GM19328 (cell line): ENCODE measurements at regions not wholly inside any gene's neighbourhood (a gene's known extent, or its start where the extent isn't known, plus 50 kb on each side); places are given as distances from the start of the nearest gene placed in this dataset.

Experiments used
- ATAC-seq: cut with Tn5 transposase; IDR thresholded peaks from one replicate; pipeline ENCODE4 v1.9.1; 2021; ENCODE audit warnings: mild to moderate bottlenecking, moderate library complexity; ENCODE audit not compliant: unreplicated experiment

DNA sequence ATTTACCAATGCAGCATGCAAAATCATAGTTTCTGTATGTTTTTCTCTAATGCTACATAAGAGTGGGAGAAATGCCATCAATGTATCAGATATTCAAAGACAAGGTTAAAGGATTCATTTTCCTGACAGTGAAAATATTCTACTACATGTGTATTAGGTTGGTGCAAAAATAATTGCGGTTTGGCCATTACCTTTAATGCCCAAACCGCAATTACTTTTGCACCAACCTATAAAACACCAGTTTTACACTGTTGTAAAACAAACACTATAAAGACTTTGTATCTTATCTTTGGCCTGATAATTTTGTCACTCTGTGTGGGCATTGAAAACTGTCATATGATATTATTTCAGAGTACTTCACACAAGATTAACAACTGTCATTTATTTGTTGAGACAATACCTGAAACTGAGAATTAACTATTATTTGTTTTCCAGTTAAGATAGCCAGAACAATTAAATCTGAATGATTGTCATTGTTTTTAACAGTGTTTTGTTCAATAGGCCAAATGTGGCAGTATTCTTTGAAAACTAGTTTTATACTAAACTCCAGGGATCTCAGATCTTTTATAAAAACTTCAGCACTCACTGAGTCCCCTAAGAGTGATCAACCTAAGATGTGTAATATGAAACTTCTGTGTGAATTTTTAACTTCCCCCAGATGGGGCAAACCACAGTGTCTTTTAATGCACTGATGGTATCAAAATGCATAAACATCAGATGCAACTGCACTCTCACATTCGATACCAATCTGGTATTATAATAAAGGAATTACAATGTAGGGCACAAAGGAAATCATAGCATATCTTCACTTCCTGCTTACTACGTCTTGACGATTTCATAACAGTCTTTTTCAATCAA, 53.8 kb upstream of the FBN2 start:
- ATAC-seq = no peak

DNA sequence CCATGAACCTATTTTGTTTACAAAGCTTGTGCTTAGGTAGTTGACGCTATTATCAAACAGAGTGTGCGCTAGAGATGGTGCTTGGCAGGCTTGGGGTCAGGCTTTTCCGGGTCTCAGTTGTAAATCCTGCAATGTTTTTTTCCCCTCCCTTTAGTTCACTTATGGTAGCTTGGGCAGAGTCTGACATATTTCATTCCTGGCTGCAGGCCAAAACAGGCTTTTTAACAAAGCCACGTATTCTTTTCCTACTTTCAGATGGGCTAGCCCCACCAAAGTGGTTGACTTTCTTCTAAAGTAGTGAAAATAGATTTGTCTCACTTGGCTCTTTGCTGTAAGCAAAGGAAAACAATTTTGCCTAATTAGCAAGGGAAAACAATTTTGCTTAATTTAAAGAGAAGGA, 58.0 kb upstream of the FBN2 start:
- no peak for ATAC-seq

DNA sequence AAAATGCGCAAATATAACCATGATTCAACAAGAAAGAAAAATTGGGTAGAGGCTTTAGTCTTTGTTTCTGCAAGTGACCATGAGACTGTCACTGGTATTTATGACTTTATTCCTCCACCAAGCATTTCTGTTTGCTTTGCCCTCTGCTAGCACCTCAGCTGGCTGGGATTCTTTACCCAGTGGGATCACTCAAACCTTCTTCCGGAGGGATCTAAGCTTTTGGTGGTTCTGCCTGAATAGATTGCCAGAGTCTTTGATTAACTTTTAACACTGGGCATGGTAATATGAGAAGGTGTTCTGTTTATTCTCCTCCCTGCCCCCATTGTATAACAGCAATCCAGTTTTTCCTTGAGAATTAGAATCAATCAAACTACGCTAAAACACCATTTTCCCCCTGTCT, 59.1 kb upstream of the FBN2 start:
- ATAC-seq = no peak

DNA sequence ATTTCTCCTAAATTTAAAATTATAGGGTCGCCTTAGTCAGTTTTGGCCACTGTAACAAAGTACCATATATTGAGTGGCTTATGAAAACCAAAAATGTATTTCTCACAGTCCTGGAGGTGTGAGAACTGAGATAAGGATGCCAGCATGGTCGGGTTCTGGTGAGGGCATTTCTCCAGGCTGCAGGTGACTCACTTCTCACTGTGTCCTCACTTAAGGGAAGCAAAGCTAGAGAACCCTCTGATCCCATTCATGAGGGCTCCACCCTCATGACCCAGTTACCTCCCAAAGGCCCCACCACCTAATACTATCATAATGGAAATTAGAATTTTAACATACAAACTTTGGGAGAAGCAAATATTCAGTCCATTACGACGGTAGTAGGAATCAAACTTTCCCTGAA, 75.1 kb upstream of the FBN2 start:
- ATAC-seq = no peak

DNA sequence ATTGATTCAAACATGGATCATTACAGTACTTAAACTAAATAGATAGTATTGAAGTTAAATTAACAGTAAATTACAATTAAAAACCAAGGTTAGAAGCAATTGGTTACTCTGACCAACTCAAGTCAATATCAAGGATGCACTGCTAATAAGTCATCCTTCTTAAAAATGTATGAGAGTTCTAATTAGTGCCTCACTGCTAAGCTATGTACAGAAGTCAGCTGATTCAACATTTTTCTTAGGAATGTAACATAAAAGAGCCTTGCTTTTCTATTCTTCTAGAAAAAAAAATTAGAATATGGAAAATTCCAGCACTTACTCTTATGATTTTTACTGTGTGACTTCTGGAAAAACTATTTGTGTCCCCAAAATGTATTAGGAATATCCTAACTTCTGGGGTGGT, 75.7 kb upstream of the FBN2 start:
- ATAC-seq = no peak

DNA sequence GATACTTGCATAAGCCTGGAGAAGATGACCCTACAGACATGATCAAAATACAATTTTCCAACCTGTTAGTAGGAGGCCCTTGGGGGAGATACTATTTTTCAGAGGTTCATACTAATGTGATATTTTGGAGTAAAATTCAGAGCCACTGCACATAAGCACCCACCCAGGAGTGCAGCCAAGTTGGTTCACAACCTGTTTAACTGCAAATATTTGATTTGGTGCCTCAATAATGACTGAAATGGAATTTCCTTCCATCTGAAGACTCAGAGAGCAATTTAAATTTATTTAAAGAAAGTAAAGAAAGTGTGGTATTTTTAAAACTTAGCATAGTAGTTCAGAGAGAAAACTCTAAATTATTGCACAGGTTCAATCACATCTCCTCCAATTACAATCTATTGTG, 77.5 kb upstream of the FBN2 start:
- ATAC-seq = no peak

DNA sequence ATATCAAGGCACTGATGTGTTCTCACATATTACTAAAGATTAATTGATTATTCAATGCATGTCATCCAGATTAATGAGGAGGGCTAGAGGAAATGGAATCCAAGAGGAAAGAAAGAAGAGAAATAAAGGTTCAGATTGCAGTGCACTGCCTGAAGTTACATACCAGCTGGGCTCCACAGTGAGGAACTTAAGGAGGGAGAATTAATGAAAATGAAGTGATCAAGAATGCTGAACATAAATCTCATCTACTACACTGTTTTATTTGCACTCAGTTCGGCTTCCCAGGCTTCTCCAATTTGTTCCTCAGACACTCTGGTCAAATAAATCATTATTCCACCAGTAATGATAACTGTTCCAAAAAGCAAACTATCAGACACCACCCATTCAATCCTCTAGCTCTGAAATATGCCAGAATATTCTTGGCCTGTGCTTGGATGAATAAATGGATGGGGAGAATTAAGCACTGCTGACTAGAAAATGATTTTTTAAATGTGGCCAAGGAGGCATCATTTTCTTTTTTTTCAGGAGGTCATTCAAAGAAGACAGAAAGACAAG, 88.6 kb upstream of the FBN2 start:
- no peak for ATAC-seq

DNA sequence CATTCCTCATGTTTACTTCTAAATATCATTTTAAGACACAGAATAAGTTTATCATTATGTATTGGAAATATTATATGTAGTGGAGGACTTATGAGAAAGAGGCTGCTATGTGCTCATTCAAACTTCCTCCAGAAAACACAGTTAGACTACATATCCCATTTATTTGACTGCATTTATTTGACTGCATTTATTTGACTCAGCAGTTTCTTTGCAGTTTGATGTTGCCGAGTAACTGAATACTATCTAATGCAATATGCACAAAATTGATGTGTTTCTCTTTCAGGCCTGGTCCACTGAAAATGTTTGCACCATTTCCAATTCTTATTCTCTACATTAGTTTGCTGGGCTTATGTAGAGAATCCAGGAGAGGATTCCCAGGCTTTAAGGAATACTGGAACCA, 89.9 kb upstream of the FBN2 start:
- ATAC-seq = no peak

DNA sequence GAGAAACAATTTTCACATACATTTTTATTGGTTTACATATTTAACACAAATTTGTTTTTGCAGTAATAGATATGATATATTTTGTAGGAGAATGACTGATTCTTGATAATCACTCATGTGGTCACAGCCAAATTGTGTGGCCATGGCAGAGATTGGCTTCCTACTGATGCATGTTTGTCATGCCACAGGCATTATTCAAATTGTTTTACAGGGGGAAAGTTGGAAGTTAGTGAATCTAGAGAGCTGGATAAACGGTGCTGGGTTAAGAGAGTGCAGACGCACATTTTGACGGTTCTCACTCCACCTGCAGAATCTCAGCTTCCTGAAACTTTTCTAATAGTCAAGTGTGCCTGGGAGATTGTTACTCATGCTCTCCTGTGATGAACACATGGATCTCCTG, 91.1 kb upstream of the FBN2 start:
- ATAC-seq = no peak

DNA sequence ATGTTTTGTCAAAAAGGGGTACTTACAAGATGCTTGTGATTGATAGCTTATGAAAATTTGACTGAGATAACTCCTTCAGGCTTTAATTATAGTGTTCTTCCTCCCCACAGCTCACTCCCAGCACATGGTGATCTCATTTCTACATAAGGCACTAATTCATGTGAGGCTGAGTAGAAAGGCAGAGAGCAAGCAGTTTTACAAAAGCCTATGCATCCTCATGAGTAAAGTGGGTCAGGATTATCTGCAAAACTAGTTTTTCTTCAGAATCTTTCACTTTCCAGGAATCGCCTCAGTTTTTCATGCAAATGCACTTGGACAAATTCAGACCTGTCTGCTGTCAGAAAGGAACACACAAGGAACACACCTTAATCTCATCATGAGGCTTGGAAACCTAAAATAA, 92.1 kb upstream of the FBN2 start:
- no peak for ATAC-seq

DNA sequence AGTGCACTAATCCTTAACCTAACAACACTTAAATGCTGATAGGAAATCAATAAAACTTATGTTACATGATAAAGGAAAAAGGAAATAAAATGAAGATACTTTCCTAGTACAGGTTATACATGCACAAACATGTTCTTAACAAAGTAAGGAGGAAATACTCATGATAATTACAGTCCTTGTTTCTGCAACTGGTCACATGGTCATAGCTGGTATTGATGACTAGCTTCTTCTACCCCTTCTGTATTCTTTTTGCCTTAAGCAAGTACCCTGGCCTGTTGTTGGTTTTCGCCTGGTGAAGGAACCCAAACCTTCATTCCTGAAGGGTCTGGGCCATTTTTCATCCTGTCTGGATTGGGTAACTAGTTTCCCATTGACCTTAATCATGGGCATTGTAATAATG, 93.7 kb upstream of the FBN2 start:
- ATAC-seq = no peak

DNA sequence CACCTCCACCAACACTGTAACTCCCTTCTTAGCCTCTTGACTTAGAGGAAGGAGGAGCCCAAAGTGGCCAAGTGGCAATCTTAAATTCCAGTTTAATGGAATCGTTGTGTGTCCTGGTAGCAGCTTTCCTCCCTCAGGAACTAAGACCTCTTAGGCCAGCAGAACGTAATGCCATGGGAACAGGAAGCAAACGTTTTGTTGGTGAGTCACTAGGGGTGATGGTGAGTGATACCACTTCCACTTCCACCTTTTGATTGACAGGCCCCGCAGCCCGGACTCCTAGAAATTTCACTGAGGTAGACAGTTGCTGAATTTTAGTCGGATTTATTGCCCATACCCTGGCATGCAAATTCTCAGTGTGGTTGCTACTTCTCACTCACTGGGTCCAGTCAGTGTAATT, 94.2 kb upstream of the FBN2 start:
- ATAC-seq = no peak

DNA sequence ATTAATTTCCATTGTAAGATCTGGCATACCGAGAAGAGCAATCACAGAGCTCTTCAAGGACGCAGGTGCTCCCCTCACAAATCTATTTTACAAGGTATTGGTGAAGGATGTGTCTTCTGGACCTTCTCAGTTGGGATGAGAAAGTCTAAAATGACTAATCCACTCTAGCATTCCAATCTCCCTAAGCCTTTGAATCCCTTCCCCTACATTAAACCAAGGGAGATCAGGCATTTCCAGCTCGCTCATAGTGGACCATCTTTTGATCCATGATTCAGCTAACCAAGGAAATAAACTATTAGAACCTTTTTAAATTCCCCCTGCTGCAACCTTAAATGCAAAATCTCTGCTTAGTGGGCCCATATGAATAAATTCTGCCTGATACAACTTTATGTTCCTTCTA, 95.9 kb upstream of the FBN2 start:
- no peak for ATAC-seq

DNA sequence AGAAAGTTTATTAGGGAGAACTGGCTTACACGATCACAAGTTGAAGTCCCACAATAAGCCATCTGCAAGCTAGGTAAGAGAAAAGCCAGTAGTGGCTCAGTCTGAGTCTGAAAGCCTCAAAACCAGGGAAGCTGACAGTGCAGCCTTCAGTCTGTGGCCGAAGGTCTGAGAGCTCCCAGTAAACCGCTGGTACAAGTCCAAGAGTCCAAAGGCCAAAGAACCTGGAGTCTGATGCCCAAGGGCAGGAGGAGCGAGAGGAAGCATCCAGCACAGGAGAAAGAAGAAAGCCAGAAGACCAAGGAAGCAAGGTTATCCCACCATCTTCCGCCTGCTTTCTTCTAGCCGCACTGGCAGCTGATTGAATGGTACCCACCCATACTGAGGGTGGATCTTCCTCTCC, 97.3 kb upstream of the FBN2 start:
- no peak for ATAC-seq

DNA sequence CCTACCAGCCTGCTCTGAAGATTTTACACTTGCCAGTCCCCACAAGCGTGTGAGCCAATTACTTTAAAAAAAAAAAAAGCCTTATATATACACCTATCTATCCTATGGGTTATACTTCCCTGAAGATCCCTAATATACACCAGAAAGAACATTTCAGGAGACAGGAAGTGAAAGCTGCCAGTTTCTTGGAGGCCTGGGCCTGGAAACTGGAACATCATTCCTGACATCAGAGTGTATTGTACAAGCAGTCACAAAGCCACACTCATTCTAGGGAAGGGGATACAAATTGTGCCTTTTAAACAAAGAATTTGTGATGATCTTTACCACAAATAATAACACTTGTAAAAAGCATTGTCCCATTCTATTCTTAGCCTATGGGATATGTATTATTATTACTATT, 98.3 kb upstream of the FBN2 start:
- ATAC-seq = no peak

DNA sequence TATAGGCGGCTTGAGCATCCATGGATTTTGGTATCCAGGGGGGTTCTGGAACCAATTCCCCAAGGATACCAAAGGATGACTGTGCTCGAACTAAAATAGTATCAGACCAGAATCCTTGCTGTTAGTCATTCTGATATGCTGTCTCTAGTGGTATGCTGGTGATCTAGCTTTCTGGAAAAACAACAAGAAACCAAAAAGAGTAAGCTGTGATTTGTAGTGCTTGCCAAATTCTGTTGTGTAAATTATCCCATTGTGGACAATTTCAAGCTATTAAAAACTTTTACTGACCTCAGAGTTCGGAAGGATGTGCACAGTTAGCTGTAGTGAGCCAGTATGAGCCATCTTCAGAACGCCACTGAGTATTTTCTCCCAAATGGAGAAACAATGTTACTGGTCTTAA, 99.0 kb upstream of the FBN2 start:
- no peak for ATAC-seq

DNA sequence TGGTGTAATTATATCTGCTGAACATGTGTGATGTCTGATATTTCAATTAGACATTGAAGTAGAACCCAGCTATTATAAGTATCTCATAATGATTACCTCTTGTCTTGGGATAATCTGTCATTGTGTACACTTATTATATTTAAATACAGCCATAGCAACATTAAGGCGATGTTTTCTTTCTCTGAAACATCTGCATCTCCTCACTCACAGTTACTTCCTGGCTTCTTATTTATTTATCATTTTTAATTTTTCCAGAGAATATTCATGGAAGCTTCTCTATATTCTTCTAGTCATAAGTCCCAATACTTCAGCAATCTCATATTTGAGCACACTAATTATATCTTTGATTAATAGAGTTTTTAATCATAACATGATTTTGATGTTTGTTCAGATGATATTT, 103.8 kb upstream of the FBN2 start:
- no peak for ATAC-seq

DNA sequence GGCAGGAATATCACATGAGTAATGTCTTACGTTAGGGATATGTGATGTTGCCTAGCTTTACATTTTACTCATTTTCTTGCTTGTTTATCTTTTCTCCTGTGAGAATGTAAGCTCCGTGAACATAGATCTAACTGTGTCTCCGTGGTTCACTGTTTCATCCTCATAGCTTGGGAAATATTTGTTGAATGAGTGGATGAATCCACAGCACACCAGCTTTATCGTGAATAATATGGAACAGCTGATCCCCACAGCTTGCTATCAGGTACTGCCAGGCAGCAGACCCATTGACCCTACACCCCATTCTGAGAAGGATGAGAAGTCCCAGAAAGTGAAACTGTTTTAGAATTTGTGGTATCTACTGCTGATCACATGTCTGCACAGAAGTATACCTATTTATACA, 106.8 kb upstream of the FBN2 start:
- no peak for ATAC-seq

DNA sequence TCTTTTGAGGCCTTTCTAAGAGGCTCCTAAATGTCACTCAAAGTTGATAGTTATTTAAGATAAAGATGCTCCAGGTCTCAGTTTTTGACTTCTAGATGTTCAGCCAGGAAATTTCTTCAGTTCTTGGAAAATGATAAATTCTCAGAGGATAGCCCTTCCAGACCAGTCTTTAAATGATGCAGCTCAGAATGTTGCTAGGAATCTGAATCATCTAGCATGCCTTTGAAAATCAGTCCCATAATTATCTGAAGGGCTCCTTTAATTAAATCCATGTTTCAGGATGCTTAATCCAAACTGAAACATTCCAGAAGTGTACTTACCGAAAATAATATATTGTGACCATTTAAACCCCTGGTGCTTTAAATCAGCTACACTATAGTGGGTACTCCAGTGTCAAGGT, 107.5 kb upstream of the FBN2 start:
- ATAC-seq = no peak

DNA sequence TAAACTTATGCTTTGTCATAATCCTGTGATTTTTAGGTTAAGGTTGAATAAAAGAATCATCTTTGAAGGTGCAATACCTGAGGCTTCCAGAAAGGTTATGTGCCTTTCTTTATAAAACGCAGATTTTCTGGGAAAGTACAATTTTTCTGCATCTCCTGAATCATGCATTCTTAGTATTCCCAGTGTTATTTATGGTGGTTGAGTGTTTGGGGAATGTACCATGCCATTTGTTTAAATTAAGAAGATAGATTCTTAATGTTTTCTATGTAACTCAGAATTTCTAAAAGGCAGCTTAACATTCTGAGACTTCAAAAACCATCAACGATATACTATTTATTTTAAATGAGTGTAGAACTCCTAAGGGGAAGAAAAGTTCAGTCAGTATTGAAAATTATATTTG, 108.1 kb upstream of the FBN2 start:
- ATAC-seq = no peak

DNA sequence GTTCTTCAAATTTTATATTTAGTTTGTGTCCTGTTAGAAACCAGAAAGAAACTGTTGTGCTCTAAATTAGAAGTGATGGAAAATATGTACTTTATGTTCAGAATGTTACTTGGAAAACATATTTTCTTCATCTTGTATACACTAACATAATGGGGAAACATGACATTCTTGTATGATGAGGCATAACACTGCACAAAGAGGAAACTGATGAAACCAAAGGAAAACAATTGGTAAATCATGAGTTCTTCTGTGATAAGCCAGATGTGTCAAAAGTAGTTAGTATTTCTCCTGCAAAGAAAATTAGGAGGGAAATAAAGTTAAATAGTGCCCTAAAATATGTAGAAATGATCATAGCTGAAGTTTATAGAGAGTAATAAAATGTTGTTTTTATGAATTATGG, 111.1 kb upstream of the FBN2 start:
- no peak for ATAC-seq

DNA sequence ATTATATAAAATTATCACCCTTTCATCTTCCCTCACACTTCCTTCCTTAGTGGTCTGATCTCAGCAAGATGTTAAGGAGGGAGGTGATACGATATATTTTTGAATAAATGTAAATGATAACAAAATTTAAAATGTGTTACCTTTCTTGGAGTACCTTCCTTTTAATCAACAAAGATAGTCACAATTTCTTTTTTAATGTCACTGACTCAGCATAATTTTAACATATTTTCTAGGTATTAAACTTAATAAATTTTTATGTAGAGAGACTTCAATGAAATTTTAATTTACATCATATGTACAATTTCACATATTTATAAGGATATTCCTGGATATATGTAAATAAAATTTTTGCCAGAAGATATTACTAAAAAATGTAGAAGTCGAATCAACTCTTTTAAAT, 125.0 kb upstream of the FBN2 start:
- ATAC-seq = no peak

DNA sequence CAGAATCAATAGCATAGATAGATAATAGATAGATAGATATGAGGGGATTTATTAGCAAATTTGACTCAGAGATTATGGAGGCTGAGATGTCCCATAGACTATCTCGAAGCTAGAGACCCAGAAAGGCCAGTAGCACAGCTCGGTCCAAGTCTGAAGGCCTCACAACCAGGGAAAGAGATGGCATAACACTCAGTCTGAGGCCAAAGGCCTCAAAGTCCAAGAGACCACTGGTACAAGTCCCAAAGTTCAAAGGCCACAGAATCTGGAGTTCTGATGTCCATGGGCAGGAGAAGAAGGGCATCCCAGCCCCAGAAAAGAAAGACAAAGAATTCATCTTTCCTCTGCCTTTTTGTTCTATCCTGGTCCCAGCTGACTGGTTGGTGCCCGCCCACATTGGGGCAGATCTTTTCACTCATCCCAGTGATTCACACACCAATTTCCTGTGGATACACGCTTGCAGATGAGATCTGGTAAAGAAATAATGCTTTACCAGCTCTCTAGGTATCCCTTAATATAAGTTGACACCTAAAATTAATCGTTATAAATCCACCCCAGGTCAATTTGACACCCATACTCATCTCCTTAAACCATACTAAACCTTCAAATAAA, 127.8 kb upstream of the FBN2 start:
- ATAC-seq = no peak
